ENCODE measurements at regions not wholly inside any gene's neighbourhood (a gene's known extent, or its start where the extent isn't known, plus 50 kb on each side); places are given as distances from the start of the nearest gene placed in this dataset.

- no peak overlapping the region for H3K9ac ChIP-seq (ENCODE audit: insufficient read length, low read depth)
- peak; percentile 2 for DNase-seq (ENCODE audit: low read depth, low spot score)
- no peaks in the 10 kb centered on the region for H3K36me3 ChIP-seq (ENCODE audit: insufficient read depth, insufficient read length, low read length)
- H3K27me3 ChIP-seq (ENCODE audit: insufficient read depth, insufficient read length) = no peaks in the 10 kb centered on the region
- TF ChIP-seq ZNF274 (IDR thresholded peaks at IDR 0.05; ENCODE audit: low read depth, low read length) (no peak), YY1 (IDR thresholded peaks at IDR 0.05; ENCODE audit: insufficient read depth, insufficient read length) (no peak), SUZ12 (IDR thresholded peaks at IDR 0.05; ENCODE audit: extremely low read depth, insufficient read depth, insufficient read length) (no peak)
- H3K4me1 ChIP-seq (ENCODE audit: insufficient read depth, insufficient read length) = no peaks in the 10 kb centered on the region
- H3K9me3 ChIP-seq (ENCODE audit: insufficient read depth, low read length) = no peaks in the 10 kb centered on the region
- H3K4me3 ChIP-seq (ENCODE audit: insufficient read length, low read depth) = no peak overlapping the region
Measured at GRCh38 chr3:106699122-106699521, 678.1 kb upstream of the CCDC54 start.

GRCh38 chr3:106700981-106701380 lies 676.3 kb upstream of the CCDC54 start:
- Histone ChIP-seq H3K36me3 (ENCODE audit: insufficient read depth, insufficient read length, low read length) (no peaks in the 10 kb centered on the region), H3K4me3 (ENCODE audit: insufficient read length, low read depth) (no peak overlapping the region), H3K9me3 (ENCODE audit: insufficient read depth, low read length) (no peaks in the 10 kb centered on the region), H3K4me1 (ENCODE audit: insufficient read depth, insufficient read length) (no peaks in the 10 kb centered on the region), H3K9ac (ENCODE audit: insufficient read length, low read depth) (no peak overlapping the region), H3K27me3 (ENCODE audit: insufficient read depth, insufficient read length) (no peaks in the 10 kb centered on the region)
- no peak for TF ChIP-seq ZNF274 (IDR thresholded peaks at IDR 0.05; ENCODE audit: low read depth, low read length)
- no peak for TF ChIP-seq YY1 (IDR thresholded peaks at IDR 0.05; ENCODE audit: insufficient read depth, insufficient read length)
- TF ChIP-seq SUZ12 (IDR thresholded peaks at IDR 0.05; ENCODE audit: extremely low read depth, insufficient read depth, insufficient read length) = no peak
- no peak for DNase-seq (ENCODE audit: low read depth, low spot score)

- no peaks in the 10 kb centered on the region for H3K27me3 ChIP-seq (ENCODE audit: insufficient read depth, insufficient read length)
- no peaks in the 10 kb centered on the region for H3K4me1 ChIP-seq (ENCODE audit: insufficient read depth, insufficient read length)
- no peak for DNase-seq (ENCODE audit: low read depth, low spot score)
- H3K36me3 ChIP-seq (ENCODE audit: insufficient read depth, insufficient read length, low read length) = no peaks in the 10 kb centered on the region
- no peak overlapping the region for H3K4me3 ChIP-seq (ENCODE audit: insufficient read length, low read depth)
- TF ChIP-seq YY1 (IDR thresholded peaks at IDR 0.05; ENCODE audit: insufficient read depth, insufficient read length) = no peak
- TF ChIP-seq ZNF274 (IDR thresholded peaks at IDR 0.05; ENCODE audit: low read depth, low read length) = no peak
- no peak for TF ChIP-seq SUZ12 (IDR thresholded peaks at IDR 0.05; ENCODE audit: extremely low read depth, insufficient read depth, insufficient read length)
- H3K9ac ChIP-seq (ENCODE audit: insufficient read length, low read depth) = no peak overlapping the region
- H3K9me3 ChIP-seq (ENCODE audit: insufficient read depth, low read length) = no peaks in the 10 kb centered on the region
Measured at GRCh38 chr3:106703524-106703923, 673.7 kb upstream of the CCDC54 start.

- no peaks in the 10 kb centered on the region for H3K27me3 ChIP-seq (ENCODE audit: insufficient read depth, insufficient read length)
- H3K9ac ChIP-seq (ENCODE audit: insufficient read length, low read depth) = no peak overlapping the region
- no peak for TF ChIP-seq YY1 (IDR thresholded peaks at IDR 0.05; ENCODE audit: insufficient read depth, insufficient read length)
- no peak for TF ChIP-seq ZNF274 (IDR thresholded peaks at IDR 0.05; ENCODE audit: low read depth, low read length)
- no peak for TF ChIP-seq SUZ12 (IDR thresholded peaks at IDR 0.05; ENCODE audit: extremely low read depth, insufficient read depth, insufficient read length)
Measured at GRCh38 chr3:106707347-106707746, 669.9 kb upstream of the CCDC54 start.

GRCh38 chr3:106710596-106710995 lies 666.6 kb upstream of the CCDC54 start:
- H3K9ac ChIP-seq (ENCODE audit: insufficient read length, low read depth) = no peak overlapping the region
- no peaks in the 10 kb centered on the region for H3K27me3 ChIP-seq (ENCODE audit: insufficient read depth, insufficient read length)
- H3K9me3 ChIP-seq (ENCODE audit: insufficient read depth, low read length) = no peaks in the 10 kb centered on the region
- TF ChIP-seq YY1 (IDR thresholded peaks at IDR 0.05; ENCODE audit: insufficient read depth, insufficient read length) (no peak), ZNF274 (IDR thresholded peaks at IDR 0.05; ENCODE audit: low read depth, low read length) (no peak), SUZ12 (IDR thresholded peaks at IDR 0.05; ENCODE audit: extremely low read depth, insufficient read depth, insufficient read length) (no peak)
- no peak for DNase-seq (ENCODE audit: low read depth, low spot score)
- H3K4me3 ChIP-seq (ENCODE audit: insufficient read length, low read depth) = no peak overlapping the region
- no peaks in the 10 kb centered on the region for H3K36me3 ChIP-seq (ENCODE audit: insufficient read depth, insufficient read length, low read length)
- no peaks in the 10 kb centered on the region for H3K4me1 ChIP-seq (ENCODE audit: insufficient read depth, insufficient read length)

More at GRCh38 chr3:106707347-106707746, 669.9 kb upstream of the CCDC54 start:
- DNase-seq (ENCODE audit: low read depth, low spot score) = no peak
- Histone ChIP-seq H3K9me3 (ENCODE audit: insufficient read depth, low read length) (no peaks in the 10 kb centered on the region), H3K4me1 (ENCODE audit: insufficient read depth, insufficient read length) (no peaks in the 10 kb centered on the region), H3K4me3 (ENCODE audit: insufficient read length, low read depth) (no peak overlapping the region), H3K36me3 (ENCODE audit: insufficient read depth, insufficient read length, low read length) (no peaks in the 10 kb centered on the region)

- Histone ChIP-seq H3K36me3 (ENCODE audit: insufficient read depth, insufficient read length, low read length) (no peaks in the 10 kb centered on the region), H3K9ac (ENCODE audit: insufficient read length, low read depth) (no peak overlapping the region), H3K4me3 (ENCODE audit: insufficient read length, low read depth) (no peak overlapping the region), H3K27me3 (ENCODE audit: insufficient read depth, insufficient read length) (no peaks in the 10 kb centered on the region), H3K4me1 (ENCODE audit: insufficient read depth, insufficient read length) (no peaks in the 10 kb centered on the region), H3K9me3 (ENCODE audit: insufficient read depth, low read length) (no peaks in the 10 kb centered on the region)
- DNase-seq (ENCODE audit: low read depth, low spot score) = no peak
- TF ChIP-seq SUZ12 (IDR thresholded peaks at IDR 0.05; ENCODE audit: extremely low read depth, insufficient read depth, insufficient read length) = no peak
- TF ChIP-seq ZNF274 (IDR thresholded peaks at IDR 0.05; ENCODE audit: low read depth, low read length) = no peak
- TF ChIP-seq YY1 (IDR thresholded peaks at IDR 0.05; ENCODE audit: insufficient read depth, insufficient read length) = no peak
Measured at GRCh38 chr3:106711650-106712049, 665.6 kb upstream of the CCDC54 start.

- Histone ChIP-seq H3K4me3 (ENCODE audit: insufficient read length, low read depth) (no peak overlapping the region), H3K27me3 (ENCODE audit: insufficient read depth, insufficient read length) (no peaks in the 10 kb centered on the region), H3K9me3 (ENCODE audit: insufficient read depth, low read length) (no peaks in the 10 kb centered on the region), H3K4me1 (ENCODE audit: insufficient read depth, insufficient read length) (no peaks in the 10 kb centered on the region), H3K36me3 (ENCODE audit: insufficient read depth, insufficient read length, low read length) (no peaks in the 10 kb centered on the region), H3K9ac (ENCODE audit: insufficient read length, low read depth) (no peak overlapping the region)
- DNase-seq (ENCODE audit: low read depth, low spot score) = no peak
- TF ChIP-seq YY1 (IDR thresholded peaks at IDR 0.05; ENCODE audit: insufficient read depth, insufficient read length) (no peak), ZNF274 (IDR thresholded peaks at IDR 0.05; ENCODE audit: low read depth, low read length) (no peak), SUZ12 (IDR thresholded peaks at IDR 0.05; ENCODE audit: extremely low read depth, insufficient read depth, insufficient read length) (no peak)
Measured at GRCh38 chr3:106714400-106714799, 662.8 kb upstream of the CCDC54 start.
